Coronary artery (tissue), 2 donors: ENCODE measurements at regions not wholly inside any gene's neighbourhood (a gene's known extent, or its start where the extent isn't known, plus 50 kb on each side); places are given as distances from the start of the nearest gene placed in this dataset.
A peak's percentile ranks its signal among the peaks of the same experiment; 100 is the strongest.

Experiments used
- DNase-seq: peaks from one replicate; pipeline ENCODE4 v3.0.0-alpha.2; 2017; ENCODE audit warnings: low spot score
- H3K27ac ChIP-seq, 2 donors: fragments of 200-600 bp; sonication (generic); one replicate each; pipeline ENCODE4 v1.5.1; 2016 to 2019
- H3K4me3 ChIP-seq: fragments of 200-600 bp; sonication (generic); 2 replicates; pipeline ENCODE4 v1.5.1; 2016; ENCODE audit warnings: mild to moderate bottlenecking, moderate library complexity
- CTCF ChIP-seq: fragments of 200-600 bp; sonication (generic); IDR thresholded peaks from one replicate; pipeline ENCODE4 v1.5.1; 2019; ENCODE audit warnings: antibody characterized with exemption

GRCh38 chr7:36070230-36070629 is 82.8 kb upstream of the EEPD1 start:
- no peak for DNase-seq
- H3K4me3 ChIP-seq: no peak overlapping the region
- no peak overlapping the region for H3K27ac ChIP-seq
- TF ChIP-seq CTCF: no peak

- TF ChIP-seq CTCF: no peak
- no peak for DNase-seq
- Histone ChIP-seq H3K27ac (no peak overlapping the region), H3K4me3 (no peak overlapping the region)
Measured at GRCh38 chr7:36071605-36072004, 81.4 kb upstream of the EEPD1 start.

- H3K27ac ChIP-seq: no peak overlapping the region
- TF ChIP-seq CTCF: no peak
- DNase-seq: no peak
- H3K4me3 ChIP-seq: no peak overlapping the region
Measured at GRCh38 chr7:36072620-36073019, 80.4 kb upstream of the EEPD1 start.

- Histone ChIP-seq H3K27ac (no peak overlapping the region), H3K4me3 (no peak overlapping the region)
Measured at GRCh38 chr7:36075561-36075960, 77.5 kb upstream of the EEPD1 start.

GRCh38 chr7:36076074-36076473 is 77.0 kb upstream of the EEPD1 start:
- peak; percentile 33 for DNase-seq
- no peak for TF ChIP-seq CTCF
- Histone ChIP-seq H3K4me3 (no peak overlapping the region), H3K27ac (no peak overlapping the region)

More at GRCh38 chr7:36075561-36075960, 77.5 kb upstream of the EEPD1 start:
- TF ChIP-seq CTCF: no peak
- peak; percentile 22 for DNase-seq

GRCh38 chr7:36078816-36079360 is 74.2 kb upstream of the EEPD1 start:
- Histone ChIP-seq H3K27ac (no peak overlapping the region), H3K4me3 (no peak overlapping the region)
- no peak for TF ChIP-seq CTCF
- DNase-seq: peak; percentile 31

GRCh38 chr7:36079446-36080025 is 73.5 kb upstream of the EEPD1 start:
- TF ChIP-seq CTCF: no peak
- no peak overlapping the region for H3K27ac ChIP-seq

More at GRCh38 chr7:36079446-36080025, 73.5 kb upstream of the EEPD1 start:
- peak; percentile 50 for DNase-seq
- no peak overlapping the region for H3K4me3 ChIP-seq
